Activated T-cell treated with anti-CD3 and anti-CD28 coated beads for 24 hours (primary cell): ENCODE measurements at regions not wholly inside any gene's neighbourhood (a gene's known extent, or its start where the extent isn't known, plus 50 kb on each side); places are given as distances from the start of the nearest gene placed in this dataset.

ENCODE experiments used
- DNase-seq: peaks from one replicate; pipeline ENCODE4 v3.0.0-alpha.2; 2020; ENCODE audit warnings: low read depth

GRCh38 chr12:85352016-85352415, 72.0 kb downstream of the ALX1 start:
- DNase-seq, result no peak

- DNase-seq, result no peak
Observed at GRCh38 chr12:85356596-85357385, 76.8 kb downstream of the ALX1 start.

GRCh38 chr12:85357609-85358008, 77.6 kb downstream of the ALX1 start:
- DNase-seq, result no peak

- no peak for DNase-seq
Observed at GRCh38 chr12:85358715-85359114, 78.7 kb downstream of the ALX1 start.

- no peak for DNase-seq
Observed at GRCh38 chr12:85363382-85364190, 83.6 kb downstream of the ALX1 start.

GRCh38 chr12:85367936-85368335, 87.9 kb downstream of the ALX1 start:
- DNase-seq, result no peak

- DNase-seq, result no peak
Observed at GRCh38 chr12:85369365-85370154, 89.5 kb downstream of the ALX1 start.

- no peak for DNase-seq
Observed at GRCh38 chr12:85373045-85373444, 93.0 kb downstream of the ALX1 start.

GRCh38 chr12:85374981-85375380, 95.0 kb downstream of the ALX1 start:
- no peak for DNase-seq

GRCh38 chr12:85385406-85385805, 105.4 kb downstream of the ALX1 start:
- DNase-seq, result no peak

- no peak for DNase-seq
Observed at GRCh38 chr12:85390266-85390665, 110.2 kb downstream of the ALX1 start.

GRCh38 chr12:85392508-85392907, 112.5 kb downstream of the ALX1 start:
- DNase-seq, result no peak

GRCh38 chr12:85393606-85394005, 113.6 kb downstream of the ALX1 start:
- DNase-seq, result no peak

- no peak for DNase-seq
Observed at GRCh38 chr12:85394065-85394464, 114.0 kb downstream of the ALX1 start.

GRCh38 chr12:85394809-85395208, 114.8 kb downstream of the ALX1 start:
- no peak for DNase-seq

- DNase-seq, result no peak
Observed at GRCh38 chr12:85405262-85405661, 125.2 kb downstream of the ALX1 start.

GRCh38 chr12:85405781-85406522, 125.9 kb downstream of the ALX1 start:
- no peak for DNase-seq

GRCh38 chr12:85413266-85413665, 133.2 kb downstream of the ALX1 start:
- DNase-seq, result no peak

GRCh38 chr12:85422762-85423161, 142.7 kb downstream of the ALX1 start:
- no peak for DNase-seq

- DNase-seq, result no peak
Observed at GRCh38 chr12:85423947-85424346, 143.9 kb downstream of the ALX1 start.

GRCh38 chr12:85424581-85425348, 144.7 kb downstream of the ALX1 start:
- DNase-seq, result no peak
